ENCODE measurements at regions not wholly inside any gene's neighbourhood (a gene's known extent, or its start where the extent isn't known, plus 50 kb on each side); places are given as distances from the start of the nearest gene placed in this dataset.

DNA sequence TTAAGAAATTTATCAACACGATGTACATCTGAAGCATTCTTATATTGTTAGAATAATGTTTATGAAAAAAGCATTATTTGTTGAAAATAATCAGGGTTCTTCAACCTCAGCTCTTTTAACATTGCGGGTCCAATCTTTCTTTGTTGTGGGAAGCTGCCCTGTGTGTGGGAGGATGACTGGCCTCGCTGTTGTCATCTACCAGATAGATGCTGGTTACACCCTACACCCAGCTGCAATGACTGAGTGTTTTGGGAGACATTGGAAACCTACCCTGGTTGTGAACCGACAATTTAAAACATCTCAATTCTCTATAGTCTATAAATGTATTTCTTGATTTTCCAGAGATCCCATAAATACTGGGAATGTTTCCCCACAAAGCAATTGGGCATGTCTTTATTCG, 794.2 kb upstream of the CDH10 start:
- TF ChIP-seq, protein P1, sequence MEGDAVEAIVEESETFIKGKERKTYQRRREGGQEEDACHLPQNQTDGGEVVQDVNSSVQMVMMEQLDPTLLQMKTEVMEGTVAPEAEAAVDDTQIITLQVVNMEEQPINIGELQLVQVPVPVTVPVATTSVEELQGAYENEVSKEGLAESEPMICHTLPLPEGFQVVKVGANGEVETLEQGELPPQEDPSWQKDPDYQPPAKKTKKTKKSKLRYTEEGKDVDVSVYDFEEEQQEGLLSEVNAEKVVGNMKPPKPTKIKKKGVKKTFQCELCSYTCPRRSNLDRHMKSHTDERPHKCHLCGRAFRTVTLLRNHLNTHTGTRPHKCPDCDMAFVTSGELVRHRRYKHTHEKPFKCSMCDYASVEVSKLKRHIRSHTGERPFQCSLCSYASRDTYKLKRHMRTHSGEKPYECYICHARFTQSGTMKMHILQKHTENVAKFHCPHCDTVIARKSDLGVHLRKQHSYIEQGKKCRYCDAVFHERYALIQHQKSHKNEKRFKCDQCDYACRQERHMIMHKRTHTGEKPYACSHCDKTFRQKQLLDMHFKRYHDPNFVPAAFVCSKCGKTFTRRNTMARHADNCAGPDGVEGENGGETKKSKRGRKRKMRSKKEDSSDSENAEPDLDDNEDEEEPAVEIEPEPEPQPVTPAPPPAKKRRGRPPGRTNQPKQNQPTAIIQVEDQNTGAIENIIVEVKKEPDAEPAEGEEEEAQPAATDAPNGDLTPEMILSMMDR (IDR thresholded peaks at IDR 0.05): no peak
- TF ChIP-seq, protein P2, sequence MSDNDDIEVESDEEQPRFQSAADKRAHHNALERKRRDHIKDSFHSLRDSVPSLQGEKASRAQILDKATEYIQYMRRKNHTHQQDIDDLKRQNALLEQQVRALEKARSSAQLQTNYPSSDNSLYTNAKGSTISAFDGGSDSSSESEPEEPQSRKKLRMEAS (IDR thresholded peaks at IDR 0.05; ENCODE audit: low read depth): no peak
- no peak for TF ChIP-seq FOXJ3 (CRISPR knock-in tag; IDR thresholded peaks at IDR 0.05)
- no peak for TF ChIP-seq EP300 (IDR thresholded peaks at IDR 0.05; ENCODE audit: borderline replicate concordance in 1 of 2, low read depth in 1 of 2, low read length in 1 of 2)
- no peak for TF ChIP-seq EZH2phosphoT487 (IDR thresholded peaks at IDR 0.05; ENCODE audit: borderline replicate concordance, low read depth)
- TF ChIP-seq RFX5 (IDR thresholded peaks at IDR 0.05; ENCODE audit: low read length): no peak
- TF ChIP-seq ELF1 (IDR thresholded peaks at IDR 0.05): no peak
- no peak for TF ChIP-seq NFIC (IDR thresholded peaks at IDR 0.05; ENCODE audit: borderline replicate concordance)
- no peak for TF ChIP-seq JUND (IDR thresholded peaks at IDR 0.05)

Data from SK-N-SH (cell line).